CD4-positive, alpha-beta T cell (primary cell): ENCODE measurements at regions not wholly inside any gene's neighbourhood (a gene's known extent, or its start where the extent isn't known, plus 50 kb on each side); places are given as distances from the start of the nearest gene placed in this dataset.
A peak's percentile ranks its signal among the peaks of the same experiment; 100 is the strongest.

Experiments
- ATAC-seq: fragments of 200-7000 bp; cut with Tn5 transposase; one replicate; pipeline ENCODE4 v1.10.0; 2022; ENCODE audit warnings: mild to moderate bottlenecking; ENCODE audit not compliant: poor library complexity
- CTCF ChIA-PET: fragments of 350-600 bp; sonication (Branson Sonifier 250); formaldehyde crosslinking; loops from one replicate; lab custom pipeline; 2021; ENCODE audit warnings: antibody characterized with exemption, inconsistent platforms; lab: Charles Lee
- POLR2A ChIA-PET: fragments of 350-600 bp; sonication (Branson Sonifier 250); formaldehyde crosslinking; loops from one replicate; lab custom pipeline; 2021; ENCODE audit warnings: antibody characterized with exemption, inconsistent platforms; lab: Charles Lee
- DNase-seq, 14 experiments: peaks; one replicate each; pipeline ENCODE4 v3.0.0-alpha.2; 2013 to 2020; ENCODE audit warnings: mixed read lengths in 2 of 14
- H3K27ac ChIP-seq, 2 donors: one replicate each; pipeline versions ENCODE4 v1.5.1 to v1.7.0; 2013; ENCODE audit warnings: low read length in 2 of 2, low read depth in 1 of 2, mild to moderate bottlenecking in 1 of 2
- H3K27me3 ChIP-seq, 2 experiments: 1 replicate in 1 of 2; 2 replicates in 1 of 2; pipeline versions ENCODE4 v1.6.1 to v1.7.0; 2013; ENCODE audit warnings: low read length in 2 of 2, control low read depth in 1 of 2, mild to moderate bottlenecking in 1 of 2, moderate library complexity in 1 of 2; ENCODE audit not compliant: insufficient read depth in 2 of 2, control insufficient read depth in 1 of 2
- H3K36me3 ChIP-seq: one replicate; pipeline ENCODE4 v1.6.1; 2013; ENCODE audit warnings: low read length, control low read depth; ENCODE audit not compliant: insufficient read depth
- H3K4me1 ChIP-seq: one replicate; pipeline ENCODE4 v1.6.1; 2013; ENCODE audit warnings: low read length, control low read depth; ENCODE audit not compliant: insufficient read depth
- H3K4me3 ChIP-seq: one replicate; pipeline ENCODE4 v1.5.1; 2013; ENCODE audit warnings: mild to moderate bottlenecking, low read length, moderate library complexity
- H3K9me3 ChIP-seq, 2 experiments: 1 replicate in 1 of 2; 2 replicates in 1 of 2; pipeline versions ENCODE4 v1.6.1 to v1.7.0; 2013; ENCODE audit warnings: low read length in 2 of 2, mild to moderate bottlenecking in 2 of 2, control low read depth in 1 of 2, moderate library complexity in 1 of 2; ENCODE audit not compliant: control insufficient read depth in 1 of 2, insufficient read depth in 1 of 2
- H3K27ac Mint-ChIP-seq: one replicate; pipeline ENCODE4 v1.8.0; 2020; ENCODE audit warnings: mixed read lengths
- H3K27me3 Mint-ChIP-seq: one replicate; pipeline ENCODE4 v1.8.0; 2021; ENCODE audit warnings: mixed read lengths
- H3K36me3 Mint-ChIP-seq: one replicate; pipeline ENCODE4 v1.8.0; 2021; ENCODE audit warnings: low read depth, mixed read lengths
- H3K4me1 Mint-ChIP-seq: one replicate; pipeline ENCODE4 v1.8.0; 2021; ENCODE audit warnings: low read depth, mixed read lengths
- H3K4me3 Mint-ChIP-seq: one replicate; pipeline ENCODE4 v1.8.0; 2020; ENCODE audit warnings: mild to moderate bottlenecking, mixed read lengths
- H3K9me3 Mint-ChIP-seq: one replicate; pipeline ENCODE4 v1.8.0; 2020; ENCODE audit warnings: mixed read lengths
- CTCF ChIP-seq: fragments of 200-600 bp; IDR thresholded peaks from one replicate; pipeline ENCODE4 v1.8.0; 2022; ENCODE audit warnings: antibody characterized with exemption, mild to moderate bottlenecking
- intact Hi-C, 2 experiments: fragments of 100-400 bp; cut with DNase I in 1 of 2; cut with micrococcal nuclease in 1 of 2; formaldehyde crosslinking; loops; one replicate each; pipeline versions ENCODE4 v1.15.1 to v1.9.0; 2023 to 2025; cut with DNase I, micrococcal nuclease

DNA sequence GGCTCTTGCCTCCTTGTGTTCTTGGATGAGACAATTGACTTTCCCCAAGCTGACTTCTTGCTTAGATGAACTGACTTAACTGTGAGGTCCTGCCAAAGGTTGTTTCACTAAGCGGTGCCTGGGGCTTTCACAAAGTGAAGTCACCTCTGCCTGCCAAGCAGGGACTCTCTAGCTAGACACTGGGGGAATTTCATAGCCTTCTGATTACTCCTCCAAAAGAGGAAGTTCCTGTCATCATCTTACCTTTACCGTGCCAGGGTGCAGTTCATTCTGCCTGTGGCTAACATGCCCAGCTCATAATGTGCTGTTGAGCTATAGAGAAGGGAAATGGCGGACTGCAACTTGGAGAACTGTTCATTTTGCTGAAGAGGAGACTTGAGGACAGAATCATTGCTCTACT, 472.0 kb upstream of the WWC1 start:
- H3K9me3 ChIP-seq = peaks cover 0 to 4% of the 10 kb centered on the region in 2 experiments
- no peaks in the 10 kb centered on the region for H3K36me3 ChIP-seq
- intact Hi-C loops = no loop called here
- peak in 2 of 14 experiments; percentile 2 to 3 for DNase-seq
- no peak overlapping the region for H3K27ac ChIP-seq
- ChIA-PET POLR2A (no interaction called here), CTCF (no interaction called here)
- Mint-ChIP-seq H3K9me3 (no peaks in the 10 kb centered on the region), H3K36me3 (no peaks in the 10 kb centered on the region), H3K4me3 (no peak overlapping the region), H3K27me3 (no peaks in the 10 kb centered on the region), H3K27ac (no peak overlapping the region), H3K4me1 (peaks cover 4% of the 10 kb centered on the region)
- H3K27me3 ChIP-seq = no peaks in the 10 kb centered on the region
- no peak for ATAC-seq
- H3K4me3 ChIP-seq = no peak overlapping the region
- no peak for TF ChIP-seq CTCF
- no peaks in the 10 kb centered on the region for H3K4me1 ChIP-seq

GRCh38 chr5:167820101-167820990, 471.1 kb upstream of the WWC1 start:
- peaks cover 0 to 4% of the 10 kb centered on the region in 2 experiments for H3K9me3 ChIP-seq
- H3K36me3 Mint-ChIP-seq = no peaks in the 10 kb centered on the region
- no peak overlapping the region for H3K27ac ChIP-seq
- intact Hi-C loops = no loop called here
- H3K27me3 ChIP-seq = no peaks in the 10 kb centered on the region
- H3K4me3 ChIP-seq = no peak overlapping the region
- H3K4me3 Mint-ChIP-seq = no peak overlapping the region
- ChIA-PET CTCF (no interaction called here), POLR2A (no interaction called here)
- peaks cover 4% of the 10 kb centered on the region for H3K4me1 Mint-ChIP-seq
- H3K4me1 ChIP-seq = no peaks in the 10 kb centered on the region
- no peaks in the 10 kb centered on the region for H3K9me3 Mint-ChIP-seq
- H3K27ac Mint-ChIP-seq = no peak overlapping the region
- no peak for TF ChIP-seq CTCF
- no peak for DNase-seq
- no peaks in the 10 kb centered on the region for H3K36me3 ChIP-seq
- ATAC-seq = no peak
- H3K27me3 Mint-ChIP-seq = no peaks in the 10 kb centered on the region

GRCh38 chr5:167821151-167821550, 470.3 kb upstream of the WWC1 start:
- TF ChIP-seq CTCF = no peak
- DNase-seq (no peak), ATAC-seq (no peak)
- Mint-ChIP-seq H3K27me3 (no peaks in the 10 kb centered on the region), H3K9me3 (no peaks in the 10 kb centered on the region), H3K4me3 (no peak overlapping the region), H3K4me1 (no peaks in the 10 kb centered on the region), H3K27ac (no peak overlapping the region), H3K36me3 (no peaks in the 10 kb centered on the region)
- POLR2A ChIA-PET = no interaction called here
- Histone ChIP-seq H3K4me3 (no peak overlapping the region), H3K27ac (no peak overlapping the region), H3K36me3 (no peaks in the 10 kb centered on the region), H3K4me1 (no peaks in the 10 kb centered on the region), H3K27me3 (no peaks in the 10 kb centered on the region), H3K9me3 (peaks cover 0 to 4% of the 10 kb centered on the region in 2 experiments)
- CTCF ChIA-PET = no interaction called here
- intact Hi-C loops = no loop called here
